GM08714 (cell line): ENCODE measurements at regions not wholly inside any gene's neighbourhood (a gene's known extent, or its start where the extent isn't known, plus 50 kb on each side); places are given as distances from the start of the nearest gene placed in this dataset.

Source experiments
- H3K4me3 ChIP-seq: fragments of 200-500 bp; sonication (Bioruptor generic); 2 replicates; pipeline ENCODE4 v1.5.1; 2014; ENCODE audit warnings: mild to moderate bottlenecking, low read length, inconsistent platforms
- ZNF274 ChIP-seq: IDR thresholded peaks from 2 replicates; pipeline ENCODE4 v1.6.1; 2012; ENCODE audit warnings: mild to moderate bottlenecking, low read depth, low read length

DNA sequence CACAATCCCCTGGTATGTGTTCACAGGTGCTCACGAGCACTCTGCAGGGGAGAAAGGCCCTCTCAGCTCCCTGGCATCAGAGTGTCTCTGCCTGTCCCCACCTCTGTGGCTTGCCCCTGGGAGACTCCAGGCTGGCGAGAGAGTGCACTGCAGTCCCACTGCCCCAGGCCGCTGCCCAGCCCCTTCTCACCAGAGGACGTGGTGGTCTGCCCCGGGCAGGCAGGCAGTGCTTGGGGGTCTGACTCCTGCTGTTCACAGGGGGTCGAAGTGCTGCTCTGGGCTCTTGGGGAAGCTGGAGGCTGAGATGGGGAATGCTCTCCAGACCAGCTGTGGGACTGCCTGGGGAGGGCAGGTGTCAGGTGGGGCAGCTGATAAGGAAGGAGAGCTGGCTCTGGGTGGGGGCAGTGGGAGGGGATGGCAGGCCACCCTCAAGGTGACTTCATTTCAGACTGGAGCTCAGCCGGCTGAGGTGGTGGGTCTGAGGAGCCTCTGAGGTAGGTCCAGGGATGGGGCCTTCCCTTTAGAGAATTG, 151.0 kb upstream of the B3GAT1 start:
- TF ChIP-seq ZNF274, result no peak
- H3K4me3 ChIP-seq, result no peak overlapping the region

GRCh38 chr11:134562196-134562595, 150.2 kb upstream of the B3GAT1 start:
- no peak for TF ChIP-seq ZNF274
- H3K4me3 ChIP-seq, result no peak overlapping the region

DNA sequence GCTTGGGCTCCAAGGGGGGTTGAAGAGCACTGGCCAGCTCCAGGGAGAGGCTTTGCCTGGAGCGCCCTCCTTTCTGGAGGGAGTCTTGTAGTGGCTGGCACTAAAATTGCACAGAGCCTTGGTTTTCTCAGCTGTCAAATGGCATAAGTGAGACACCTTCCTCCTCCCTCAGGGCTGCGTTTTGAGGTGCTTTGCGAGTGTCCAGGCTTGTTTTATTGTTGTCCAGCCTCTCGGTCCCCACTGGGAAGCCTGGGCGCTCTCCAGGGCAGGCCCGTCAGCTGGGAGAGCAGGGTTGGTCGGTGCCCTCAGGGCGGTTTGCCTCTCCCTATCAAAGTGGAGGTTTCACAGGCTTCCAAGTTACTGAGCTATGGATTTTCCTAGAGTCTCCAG, 149.3 kb upstream of the B3GAT1 start:
- TF ChIP-seq ZNF274, result no peak
- no peak overlapping the region for H3K4me3 ChIP-seq

- no peak for TF ChIP-seq ZNF274
- no peak overlapping the region for H3K4me3 ChIP-seq
Observed at GRCh38 chr11:134560566-134561330, 148.7 kb upstream of the B3GAT1 start.

- TF ChIP-seq ZNF274, result no peak
- H3K4me3 ChIP-seq, result no peak overlapping the region
Observed at GRCh38 chr11:134560066-134560465, 148.0 kb upstream of the B3GAT1 start.

DNA sequence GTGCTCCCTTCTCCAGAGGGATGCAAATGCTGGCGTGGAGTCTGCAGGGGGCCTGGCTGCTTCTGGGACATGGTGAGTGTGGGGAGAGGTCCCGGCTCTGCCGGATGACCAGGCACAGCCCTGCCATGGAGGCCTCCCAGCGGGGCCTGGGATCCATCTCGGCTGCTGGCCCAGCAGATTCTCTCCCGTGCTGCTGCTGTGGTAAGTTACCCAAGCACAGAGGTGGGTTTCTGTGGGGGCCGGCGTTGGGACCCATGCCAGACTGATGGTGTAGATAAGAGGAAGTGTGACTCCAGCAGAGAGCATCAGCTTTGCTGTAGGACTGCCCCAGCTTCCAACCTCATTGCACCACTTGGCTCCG, 147.5 kb upstream of the B3GAT1 start:
- TF ChIP-seq ZNF274, result no peak
- H3K4me3 ChIP-seq, result no peak overlapping the region

DNA sequence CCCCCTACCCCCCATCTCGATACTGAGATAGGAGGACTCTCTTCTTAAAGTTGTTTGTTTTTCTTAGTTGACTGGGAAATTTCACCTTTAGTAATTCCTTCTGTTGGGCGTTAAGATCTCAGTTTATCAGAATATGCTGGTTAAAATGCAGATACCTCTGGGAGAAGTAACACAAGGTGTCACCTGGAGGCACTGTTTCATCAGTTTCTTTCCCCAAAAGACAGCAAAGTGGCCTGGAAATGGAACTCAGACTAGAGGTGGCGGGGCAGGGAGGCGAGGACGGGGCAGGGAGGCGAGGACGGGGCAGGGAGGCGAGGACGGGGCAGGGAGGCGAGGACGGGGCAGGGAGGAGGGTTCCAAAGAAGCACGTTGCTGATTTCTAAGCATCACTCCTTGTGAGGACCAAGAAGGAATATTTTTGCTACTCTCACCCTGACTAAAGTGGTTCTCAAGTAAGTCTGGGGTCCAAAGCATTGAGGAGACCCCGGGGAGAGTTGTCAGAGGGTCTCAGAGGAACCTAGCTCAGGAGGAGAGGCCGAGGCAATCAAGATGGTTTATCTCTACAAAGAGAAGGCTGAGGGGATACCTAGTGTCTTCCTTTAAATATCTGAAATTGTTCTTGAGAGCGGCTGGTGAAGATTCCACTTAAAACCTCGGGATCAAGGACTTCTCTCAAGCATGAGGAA, 147.0 kb upstream of the B3GAT1 start:
- no peak for TF ChIP-seq ZNF274
- H3K4me3 ChIP-seq, result no peak overlapping the region

DNA sequence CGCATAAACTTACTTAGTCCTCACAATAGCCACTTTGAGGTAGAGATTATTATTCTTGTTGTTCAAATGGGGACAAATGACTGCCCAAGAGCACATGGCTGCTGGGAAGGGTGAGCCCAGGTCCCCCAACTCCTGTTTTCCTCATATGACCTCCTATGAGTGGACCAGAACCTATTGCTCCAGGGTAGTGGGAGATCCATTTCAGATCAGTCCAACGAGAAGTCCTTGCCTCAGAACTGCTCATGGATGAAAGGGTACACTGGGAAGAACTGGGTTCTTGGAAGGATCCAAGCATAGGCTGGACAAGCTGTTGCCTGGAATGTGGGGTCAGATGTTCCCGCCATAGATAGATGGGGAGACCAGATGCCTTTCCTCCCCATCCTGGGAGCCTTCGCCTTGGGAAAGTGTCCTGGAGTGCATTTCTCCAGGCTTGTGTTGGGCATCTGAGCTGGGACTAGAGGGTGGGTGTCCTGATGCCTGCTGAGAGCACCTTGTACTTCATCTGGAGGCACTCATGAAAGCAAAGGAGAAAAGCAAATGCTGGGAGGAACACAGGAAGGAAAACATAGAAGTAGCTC, 146.3 kb upstream of the B3GAT1 start:
- H3K4me3 ChIP-seq, result no peak overlapping the region
- no peak for TF ChIP-seq ZNF274

- TF ChIP-seq ZNF274, result no peak
- no peak overlapping the region for H3K4me3 ChIP-seq
Observed at GRCh38 chr11:134557571-134558257, 145.7 kb upstream of the B3GAT1 start.

DNA sequence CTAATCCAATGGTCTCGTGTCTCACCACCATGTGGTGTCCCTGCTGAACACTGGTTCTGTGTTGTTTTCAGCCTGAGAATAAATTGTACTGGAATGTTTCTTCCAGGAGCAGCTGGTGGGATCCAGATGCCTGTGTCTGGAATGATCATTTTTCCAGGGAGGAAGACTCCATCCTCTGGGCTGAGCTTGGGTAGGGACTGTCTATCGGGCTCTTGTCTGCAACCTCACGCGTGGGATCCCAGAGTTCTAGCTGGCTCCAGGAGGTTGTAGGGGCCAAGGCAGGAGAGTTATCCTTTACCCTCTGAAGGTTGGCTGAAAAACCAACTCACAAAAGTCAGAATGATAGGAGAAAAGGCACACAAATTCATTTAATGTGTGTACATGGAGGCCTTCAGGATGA, 144.1 kb upstream of the B3GAT1 start:
- TF ChIP-seq ZNF274, result no peak
- H3K4me3 ChIP-seq, result no peak overlapping the region

DNA sequence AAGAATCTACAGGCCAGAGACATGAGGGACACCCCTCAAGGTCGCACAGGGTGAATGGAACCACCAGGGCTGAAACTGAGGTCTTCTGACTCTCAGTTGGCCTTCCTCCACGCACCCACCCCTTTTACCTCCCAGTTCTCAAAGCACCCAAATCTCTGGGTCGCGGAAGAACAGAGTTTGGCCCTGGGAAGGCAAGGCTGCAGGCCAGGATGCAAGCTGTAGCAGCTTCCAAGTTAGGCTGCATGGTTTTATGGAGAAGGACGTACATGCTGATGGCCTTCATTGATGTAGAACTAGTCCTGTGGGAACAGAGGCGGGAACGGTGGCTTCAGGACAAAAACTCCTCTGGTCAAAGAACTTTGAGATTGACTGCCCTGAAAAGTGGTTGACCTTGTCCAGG, 143.5 kb upstream of the B3GAT1 start:
- no peak overlapping the region for H3K4me3 ChIP-seq
- TF ChIP-seq ZNF274, result no peak

GRCh38 chr11:134554861-134555260, 142.8 kb upstream of the B3GAT1 start:
- no peak overlapping the region for H3K4me3 ChIP-seq
- no peak for TF ChIP-seq ZNF274

GRCh38 chr11:134554106-134554505, 142.1 kb upstream of the B3GAT1 start:
- no peak overlapping the region for H3K4me3 ChIP-seq
- TF ChIP-seq ZNF274, result no peak

GRCh38 chr11:134552749-134553148, 140.7 kb upstream of the B3GAT1 start:
- no peak for TF ChIP-seq ZNF274
- no peak overlapping the region for H3K4me3 ChIP-seq
